DND-41 (cell line): ENCODE measurements at regions not wholly inside any gene's neighbourhood (a gene's known extent, or its start where the extent isn't known, plus 50 kb on each side); places are given as distances from the start of the nearest gene placed in this dataset.

Source experiments
- CTCF ChIP-seq: IDR thresholded peaks from 2 replicates; pipeline ENCODE4 v1.5.1; 2012; ENCODE audit warnings: borderline replicate concordance, low read length, moderate library complexity, mild to moderate bottlenecking; ENCODE audit not compliant: poor library complexity, severe bottlenecking; ENCODE audit errors: extremely low read depth
- EZH2 ChIP-seq: IDR thresholded peaks from 3 replicates; pipeline ENCODE4 v1.6.1; 2012; ENCODE audit warnings: borderline replicate concordance, low read depth, mild to moderate bottlenecking, moderate library complexity, low read length, inconsistent platforms; ENCODE audit not compliant: severe bottlenecking

GRCh38 chr3:159502986-159503385 lies 485.6 kb upstream of the IL12A start:
- TF ChIP-seq CTCF (no peak), EZH2 (no peak)
